GM18858 (cell line): ENCODE measurements at regions not wholly inside any gene's neighbourhood (a gene's known extent, or its start where the extent isn't known, plus 50 kb on each side); places are given as distances from the start of the nearest gene placed in this dataset.

Experiments used
- ATAC-seq: cut with Tn5 transposase; IDR thresholded peaks from one replicate; pipeline ENCODE4 v1.9.1; 2021; ENCODE audit not compliant: unreplicated experiment

DNA sequence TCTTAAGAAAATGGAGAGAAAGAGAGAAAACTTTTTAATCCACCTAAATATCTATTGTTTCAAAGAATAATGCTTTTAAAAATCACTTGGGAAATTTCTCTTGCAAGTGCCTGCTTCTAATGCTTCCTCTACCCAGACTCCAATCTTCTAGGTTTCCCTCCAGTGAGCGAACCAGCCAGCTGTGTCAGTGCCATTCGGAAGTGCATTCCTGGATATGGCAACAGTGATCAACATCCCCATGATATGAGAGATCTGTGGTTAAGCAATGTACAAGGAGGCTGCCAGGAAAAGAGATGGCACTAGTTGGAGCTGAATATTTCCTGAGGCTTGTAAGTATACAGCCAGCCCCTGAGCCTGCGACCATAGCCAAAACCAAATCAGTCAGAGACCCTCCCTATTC lies 53.3 kb upstream of the KCNMB2 start:
- no peak for ATAC-seq

GRCh38 chr3:178483704-178484103 lies 52.5 kb upstream of the KCNMB2 start:
- ATAC-seq = no peak

DNA sequence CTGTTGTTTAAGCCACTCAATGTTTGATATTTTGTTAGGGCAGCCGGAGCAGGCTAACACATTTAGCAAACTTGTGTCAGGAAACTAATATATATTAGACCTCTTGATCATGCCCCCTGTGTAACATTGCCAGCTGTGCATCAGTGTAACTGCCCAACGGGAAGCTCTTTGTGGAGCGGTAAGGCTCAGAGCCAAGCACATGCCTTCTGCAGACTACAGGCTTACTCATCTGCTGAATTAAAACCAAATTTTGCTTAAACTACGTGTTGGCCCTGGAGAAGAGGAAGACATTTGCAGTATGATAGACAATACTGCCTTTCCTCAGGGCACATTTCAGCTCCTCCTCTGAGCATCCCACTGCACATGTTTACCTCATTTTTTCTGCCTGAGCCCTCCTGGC lies 50.5 kb upstream of the KCNMB2 start:
- no peak for ATAC-seq
